ENCODE measurements at regions not wholly inside any gene's neighbourhood (a gene's known extent, or its start where the extent isn't known, plus 50 kb on each side); places are given as distances from the start of the nearest gene placed in this dataset.

DNA sequence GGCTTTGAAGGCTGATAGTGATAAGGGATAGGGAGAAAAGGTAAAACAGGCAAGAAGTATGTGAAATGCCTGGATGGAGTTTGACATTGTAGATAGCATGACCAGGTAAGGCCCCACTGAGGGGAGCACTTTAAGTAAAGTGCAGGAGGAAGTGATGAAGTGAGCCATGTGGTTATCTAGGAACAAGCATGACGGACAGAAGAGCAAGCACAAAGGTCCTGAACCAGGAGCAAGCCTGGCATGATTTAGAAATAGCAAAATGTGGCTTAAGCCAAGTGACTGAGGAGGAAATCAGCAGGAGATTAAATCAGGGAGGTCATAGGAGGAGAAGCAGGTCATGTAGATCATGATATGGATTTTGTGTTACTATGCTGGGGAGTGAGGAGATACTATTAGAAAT, 129.2 kb downstream of the GLUL start:
- TF ChIP-seq GFI1B (tag by site-specific recombination; IDR thresholded peaks at IDR 0.05), result no peak
- TF ChIP-seq, protein P1, sequence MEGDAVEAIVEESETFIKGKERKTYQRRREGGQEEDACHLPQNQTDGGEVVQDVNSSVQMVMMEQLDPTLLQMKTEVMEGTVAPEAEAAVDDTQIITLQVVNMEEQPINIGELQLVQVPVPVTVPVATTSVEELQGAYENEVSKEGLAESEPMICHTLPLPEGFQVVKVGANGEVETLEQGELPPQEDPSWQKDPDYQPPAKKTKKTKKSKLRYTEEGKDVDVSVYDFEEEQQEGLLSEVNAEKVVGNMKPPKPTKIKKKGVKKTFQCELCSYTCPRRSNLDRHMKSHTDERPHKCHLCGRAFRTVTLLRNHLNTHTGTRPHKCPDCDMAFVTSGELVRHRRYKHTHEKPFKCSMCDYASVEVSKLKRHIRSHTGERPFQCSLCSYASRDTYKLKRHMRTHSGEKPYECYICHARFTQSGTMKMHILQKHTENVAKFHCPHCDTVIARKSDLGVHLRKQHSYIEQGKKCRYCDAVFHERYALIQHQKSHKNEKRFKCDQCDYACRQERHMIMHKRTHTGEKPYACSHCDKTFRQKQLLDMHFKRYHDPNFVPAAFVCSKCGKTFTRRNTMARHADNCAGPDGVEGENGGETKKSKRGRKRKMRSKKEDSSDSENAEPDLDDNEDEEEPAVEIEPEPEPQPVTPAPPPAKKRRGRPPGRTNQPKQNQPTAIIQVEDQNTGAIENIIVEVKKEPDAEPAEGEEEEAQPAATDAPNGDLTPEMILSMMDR (tag by site-specific recombination; IDR thresholded peaks at IDR 0.05), result no peak
- no peak for TF ChIP-seq YY1 (tag by site-specific recombination; IDR thresholded peaks at IDR 0.05)
- no peak for TF ChIP-seq ZBTB1 (tag by site-specific recombination; IDR thresholded peaks at IDR 0.05)
- no peak for TF ChIP-seq ZNF214 (tag by site-specific recombination; IDR thresholded peaks at IDR 0.05; ENCODE audit: borderline replicate concordance)
- no peak for TF ChIP-seq ZNF580 (tag by site-specific recombination; IDR thresholded peaks at IDR 0.05)
- TF ChIP-seq ZBTB26 (tag by site-specific recombination; optimal IDR thresholded peaks at IDR 0.05), result no peak
- no peak for TF ChIP-seq ZNF624 (tag by site-specific recombination; IDR thresholded peaks at IDR 0.05)
- no peak for TF ChIP-seq HIC1 (tag by site-specific recombination; IDR thresholded peaks at IDR 0.05)

All from HEK293 (cell line).